ENCODE measurements at regions not wholly inside any gene's neighbourhood (a gene's known extent, or its start where the extent isn't known, plus 50 kb on each side); places are given as distances from the start of the nearest gene placed in this dataset.

- H3K4me3 ChIP-seq (ENCODE audit: low read depth, low read length), result no peak overlapping the region
- no peak for DNase-seq (ENCODE audit: low read depth)
- TF ChIP-seq, protein P1, sequence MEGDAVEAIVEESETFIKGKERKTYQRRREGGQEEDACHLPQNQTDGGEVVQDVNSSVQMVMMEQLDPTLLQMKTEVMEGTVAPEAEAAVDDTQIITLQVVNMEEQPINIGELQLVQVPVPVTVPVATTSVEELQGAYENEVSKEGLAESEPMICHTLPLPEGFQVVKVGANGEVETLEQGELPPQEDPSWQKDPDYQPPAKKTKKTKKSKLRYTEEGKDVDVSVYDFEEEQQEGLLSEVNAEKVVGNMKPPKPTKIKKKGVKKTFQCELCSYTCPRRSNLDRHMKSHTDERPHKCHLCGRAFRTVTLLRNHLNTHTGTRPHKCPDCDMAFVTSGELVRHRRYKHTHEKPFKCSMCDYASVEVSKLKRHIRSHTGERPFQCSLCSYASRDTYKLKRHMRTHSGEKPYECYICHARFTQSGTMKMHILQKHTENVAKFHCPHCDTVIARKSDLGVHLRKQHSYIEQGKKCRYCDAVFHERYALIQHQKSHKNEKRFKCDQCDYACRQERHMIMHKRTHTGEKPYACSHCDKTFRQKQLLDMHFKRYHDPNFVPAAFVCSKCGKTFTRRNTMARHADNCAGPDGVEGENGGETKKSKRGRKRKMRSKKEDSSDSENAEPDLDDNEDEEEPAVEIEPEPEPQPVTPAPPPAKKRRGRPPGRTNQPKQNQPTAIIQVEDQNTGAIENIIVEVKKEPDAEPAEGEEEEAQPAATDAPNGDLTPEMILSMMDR (IDR thresholded peaks at IDR 0.05; ENCODE audit: low read depth, low read length, missing control alignments), result no peak
Observed at GRCh38 chr10:44774676-44775401, 136.3 kb upstream of the TMEM72 start.

DNA sequence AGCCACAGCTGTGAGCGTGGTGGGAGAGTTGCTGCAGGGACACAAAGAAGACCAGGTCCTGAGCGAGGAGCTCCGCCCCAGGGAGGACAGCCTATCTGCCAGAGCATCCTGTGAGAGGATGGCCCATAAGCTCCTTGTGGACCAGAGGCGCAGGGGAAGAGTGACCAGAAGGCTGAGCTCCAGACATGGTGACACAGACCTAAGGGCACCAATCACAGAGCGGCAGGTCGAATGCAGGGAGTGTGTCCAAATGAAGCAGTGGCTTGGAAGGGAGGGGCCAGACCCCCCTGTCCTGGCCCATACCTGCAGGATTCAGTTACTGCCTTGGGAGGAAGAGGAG is 135.8 kb upstream of the TMEM72 start:
- no peak for DNase-seq (ENCODE audit: low read depth)
- TF ChIP-seq, protein P1 (IDR thresholded peaks at IDR 0.05; ENCODE audit: low read depth, low read length, missing control alignments), result no peak
- no peak overlapping the region for H3K4me3 ChIP-seq (ENCODE audit: low read depth, low read length)

- TF ChIP-seq, protein P1 (IDR thresholded peaks at IDR 0.05; ENCODE audit: low read depth, low read length, missing control alignments), result no peak
- H3K4me3 ChIP-seq (ENCODE audit: low read depth, low read length), result no peak overlapping the region
- no peak for DNase-seq (ENCODE audit: low read depth)
Observed at GRCh38 chr10:44776181-44776580, 135.0 kb upstream of the TMEM72 start.

DNA sequence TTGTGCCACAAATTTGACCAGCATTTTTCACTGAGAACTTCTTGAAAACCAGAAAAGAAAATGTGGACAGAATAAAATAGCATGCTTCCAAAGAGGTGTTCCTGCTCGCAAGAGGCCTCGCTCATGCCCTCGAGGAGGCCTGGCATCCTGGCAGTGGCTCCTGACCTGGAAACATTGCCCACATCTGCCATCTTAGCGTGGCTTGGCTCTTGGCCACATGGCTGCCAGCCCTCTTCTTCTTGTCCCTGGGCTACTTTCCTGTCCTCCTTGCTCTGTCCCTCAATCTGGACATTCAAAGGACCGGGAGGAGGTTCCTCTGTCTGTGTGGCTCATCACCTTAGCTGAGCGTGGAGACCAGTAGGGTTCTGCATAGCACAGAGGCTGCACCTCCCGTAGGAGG is 131.6 kb upstream of the TMEM72 start:
- TF ChIP-seq, protein P1 (IDR thresholded peaks at IDR 0.05; ENCODE audit: low read depth, low read length, missing control alignments), result no peak
- H3K4me3 ChIP-seq (ENCODE audit: low read depth, low read length), result no peak overlapping the region
- no peak for DNase-seq (ENCODE audit: low read depth)

DNA sequence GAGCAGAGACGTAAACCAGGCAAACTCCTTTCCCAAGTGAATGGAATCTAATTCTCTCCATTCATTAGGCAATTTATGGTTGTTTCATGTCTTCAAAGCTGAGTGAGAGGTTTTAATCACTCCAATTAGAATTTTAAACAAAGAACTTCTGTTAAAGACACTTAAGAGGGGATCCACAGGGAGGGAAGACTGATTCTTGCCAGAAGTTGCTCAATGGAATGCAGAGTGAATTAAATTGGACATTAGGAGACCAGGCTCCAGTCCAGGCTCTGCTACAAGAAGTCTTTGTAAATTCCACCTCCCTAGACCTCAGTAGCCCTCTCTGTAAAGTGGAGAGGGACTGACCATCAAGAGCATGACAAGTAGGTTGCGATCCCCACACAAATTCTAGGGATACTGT is 130.7 kb upstream of the TMEM72 start:
- TF ChIP-seq, protein P1 (IDR thresholded peaks at IDR 0.05; ENCODE audit: low read depth, low read length, missing control alignments), result no peak
- no peak overlapping the region for H3K4me3 ChIP-seq (ENCODE audit: low read depth, low read length)
- no peak for DNase-seq (ENCODE audit: low read depth)

- DNase-seq (ENCODE audit: low read depth), result no peak
- TF ChIP-seq, protein P1 (IDR thresholded peaks at IDR 0.05; ENCODE audit: low read depth, low read length, missing control alignments), result no peak
Observed at GRCh38 chr10:44781131-44781530, 130.0 kb upstream of the TMEM72 start.

DNA sequence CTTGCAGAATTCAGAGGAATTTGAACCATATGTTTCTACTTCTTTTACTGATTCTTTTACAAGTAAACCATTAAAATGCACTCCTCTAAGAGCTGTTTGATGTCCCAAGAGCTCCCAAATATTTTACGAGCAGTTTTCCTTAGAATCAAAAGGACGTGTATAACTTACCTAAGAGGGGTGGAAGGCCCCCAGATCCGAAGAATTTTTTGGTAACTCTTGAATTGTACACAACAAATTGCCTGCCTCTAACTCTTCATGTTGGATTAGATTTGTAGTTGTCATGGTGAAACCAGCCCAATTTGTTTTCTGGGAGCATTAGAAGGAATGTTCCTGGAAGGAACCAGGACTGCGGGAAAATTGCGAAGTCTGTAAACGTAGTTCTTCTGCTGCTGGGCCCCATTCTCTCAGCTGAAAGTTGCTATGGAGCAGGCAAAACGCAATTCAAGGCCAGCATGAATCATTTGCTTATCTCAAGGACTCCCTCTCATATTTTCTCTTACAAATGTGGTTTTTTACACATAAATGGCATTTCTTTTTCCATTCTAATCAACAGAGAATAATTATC is 124.8 kb upstream of the TMEM72 start:
- DNase-seq (ENCODE audit: low read depth), result no peak
- no peak overlapping the region for H3K4me3 ChIP-seq (ENCODE audit: low read depth, low read length)
- TF ChIP-seq, protein P1 (IDR thresholded peaks at IDR 0.05; ENCODE audit: low read depth, low read length, missing control alignments), result no peak

More at GRCh38 chr10:44781131-44781530, 130.0 kb upstream of the TMEM72 start:
- H3K4me3 ChIP-seq (ENCODE audit: low read depth, low read length), result no peak overlapping the region

All from GM12864 (cell line).